GM19324 (cell line): ENCODE measurements at regions not wholly inside any gene's neighbourhood (a gene's known extent, or its start where the extent isn't known, plus 50 kb on each side); places are given as distances from the start of the nearest gene placed in this dataset.
A peak's percentile ranks its signal among the peaks of the same experiment; 100 is the strongest.
"Not testable (repeated sequence)": the region's sequence is repeated elsewhere in the genome, so short reads cannot be mapped to it uniquely, and the experiment has no call there.

ENCODE experiments used
- ATAC-seq: cut with Tn5 transposase; IDR thresholded peaks from one replicate; pipeline ENCODE4 v1.9.1; 2021; ENCODE audit warnings: mild to moderate bottlenecking, moderate library complexity; ENCODE audit not compliant: unreplicated experiment, low FRiP score

DNA sequence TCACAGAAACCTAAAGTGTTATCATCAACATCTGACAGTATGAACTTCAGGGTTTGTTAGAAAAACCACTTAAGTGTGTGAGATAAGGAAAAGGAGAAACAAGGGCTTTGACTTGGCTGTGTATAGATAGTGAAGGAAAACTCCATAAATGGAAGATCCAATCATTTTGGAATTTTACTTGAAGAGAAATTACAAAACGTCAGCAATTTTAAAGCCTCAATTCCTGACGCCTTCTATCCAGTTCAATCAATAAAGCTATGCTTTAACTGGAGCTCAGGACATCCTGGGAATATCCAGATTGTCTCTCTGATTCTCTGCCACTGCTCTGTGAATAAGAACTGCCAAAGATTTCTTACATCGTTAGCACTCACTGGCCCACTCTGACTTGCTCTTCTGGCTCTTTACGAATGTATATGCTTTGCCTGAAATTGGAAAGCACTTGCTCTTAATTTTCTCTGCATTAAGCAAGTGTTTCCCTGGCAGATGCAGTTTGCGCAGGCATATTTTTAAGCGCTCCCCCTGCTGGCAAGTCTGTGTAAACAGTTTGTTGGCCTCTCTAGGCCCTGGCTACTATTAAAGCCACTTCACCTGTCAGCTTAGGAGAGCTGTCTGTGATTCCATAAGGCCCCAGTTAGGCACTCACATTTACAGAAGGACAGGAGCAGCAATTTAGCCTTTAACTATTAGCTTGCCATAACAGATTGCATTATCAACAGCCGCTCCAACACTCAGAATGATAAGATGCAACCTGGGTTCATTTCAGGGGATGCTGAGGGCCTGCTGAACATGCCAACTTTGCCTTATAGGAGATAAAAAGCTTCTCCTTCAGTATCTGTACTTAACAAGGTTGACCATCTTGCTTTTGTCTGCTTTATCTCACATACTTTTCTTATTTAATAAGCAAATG, 251.4 kb upstream of the DDX53 start:
- ATAC-seq = peak; percentile 76

DNA sequence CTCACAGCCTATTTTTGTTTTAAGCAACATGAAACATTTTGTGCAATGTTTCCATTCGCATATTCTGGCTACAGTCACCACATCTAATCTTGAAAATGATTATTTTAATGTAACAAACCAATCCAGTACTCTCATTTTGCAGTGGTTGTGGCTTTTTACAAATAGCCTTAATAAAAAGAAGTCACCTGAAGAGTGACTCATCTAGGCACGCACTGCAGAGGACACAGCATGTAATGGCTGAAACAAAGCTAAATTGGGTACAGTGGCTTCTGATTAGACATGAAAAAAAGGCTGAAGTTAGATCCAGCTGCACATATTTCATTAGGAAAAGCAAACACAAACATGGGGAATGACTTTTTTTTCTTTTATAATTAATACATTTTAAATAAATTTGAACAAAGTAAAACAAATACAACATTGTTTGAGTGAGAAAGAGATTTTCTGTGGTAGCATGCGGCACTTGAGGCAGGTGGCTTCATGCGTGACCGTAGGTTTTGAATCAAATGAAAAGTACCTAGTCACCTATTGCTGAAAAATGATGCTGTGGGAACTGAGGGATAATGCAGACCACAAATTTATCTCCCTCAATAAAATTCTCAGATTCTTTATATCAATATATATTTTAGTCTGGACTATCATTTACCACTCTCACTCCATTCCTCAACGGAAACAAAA, 240.8 kb upstream of the DDX53 start:
- ATAC-seq = no peak

DNA sequence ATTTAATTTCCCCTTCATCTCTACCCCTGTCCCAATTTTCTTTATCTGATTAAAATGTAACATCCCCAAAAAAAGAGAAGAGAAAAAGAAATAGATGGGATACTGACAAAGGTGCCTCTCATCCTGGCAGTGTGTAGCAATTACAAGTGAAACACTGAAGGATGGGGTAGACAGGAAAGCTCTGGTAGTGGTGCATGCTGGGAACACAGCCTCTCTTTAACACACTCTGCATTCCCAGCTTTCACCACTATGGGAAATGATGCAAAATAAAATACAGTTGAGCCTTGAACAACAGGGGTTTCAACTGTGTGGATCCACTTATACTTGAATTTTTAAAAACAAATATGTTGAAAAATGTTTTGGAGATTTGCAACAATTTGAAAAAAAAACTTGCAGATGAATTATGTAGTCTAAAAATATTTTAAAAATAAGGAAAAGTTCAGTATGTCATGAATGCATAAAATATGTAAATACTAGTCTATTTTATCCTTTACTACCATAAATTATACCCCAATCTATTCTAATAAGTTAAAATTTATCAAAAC, 239.2 kb upstream of the DDX53 start:
- ATAC-seq = no peak

DNA sequence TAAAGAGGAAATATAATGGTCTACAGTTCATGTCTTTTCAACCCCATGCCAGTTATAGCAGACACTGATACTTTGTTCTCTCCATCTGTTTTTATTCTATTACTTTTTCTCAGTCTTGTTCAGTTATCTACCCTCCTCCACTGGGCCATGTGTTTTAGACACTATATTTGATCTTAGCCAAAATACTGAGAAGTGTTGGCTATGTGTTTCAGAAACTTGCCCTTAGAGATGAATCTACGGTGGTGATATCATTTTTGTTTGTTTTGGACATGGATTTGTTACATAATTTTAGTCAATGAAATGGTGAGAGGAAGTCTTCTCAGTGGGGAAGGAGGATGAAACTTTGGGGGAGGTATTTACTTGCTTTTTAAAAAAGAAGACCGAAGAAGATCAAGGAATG, 211.5 kb upstream of the DDX53 start:
- no peak for ATAC-seq

DNA sequence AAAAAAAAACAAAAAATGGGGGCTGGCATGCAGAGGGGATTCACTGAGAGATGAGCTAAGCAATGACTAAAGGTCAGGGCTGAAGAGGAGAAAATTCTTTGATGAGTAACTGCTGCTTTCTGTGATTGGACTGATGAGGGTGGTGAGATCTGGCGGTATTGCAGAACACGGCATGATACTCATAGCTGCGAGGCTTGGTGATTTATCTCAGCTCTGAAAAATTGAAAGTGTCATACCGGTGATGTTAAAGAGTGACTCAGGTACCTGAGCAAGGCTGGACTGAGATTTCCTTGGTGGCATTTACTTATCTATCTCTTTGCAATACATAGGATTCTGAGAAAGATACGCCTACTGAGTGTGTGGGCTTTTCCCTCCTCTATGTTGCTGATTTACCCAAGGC, 204.1 kb upstream of the DDX53 start:
- ATAC-seq = no peak

DNA sequence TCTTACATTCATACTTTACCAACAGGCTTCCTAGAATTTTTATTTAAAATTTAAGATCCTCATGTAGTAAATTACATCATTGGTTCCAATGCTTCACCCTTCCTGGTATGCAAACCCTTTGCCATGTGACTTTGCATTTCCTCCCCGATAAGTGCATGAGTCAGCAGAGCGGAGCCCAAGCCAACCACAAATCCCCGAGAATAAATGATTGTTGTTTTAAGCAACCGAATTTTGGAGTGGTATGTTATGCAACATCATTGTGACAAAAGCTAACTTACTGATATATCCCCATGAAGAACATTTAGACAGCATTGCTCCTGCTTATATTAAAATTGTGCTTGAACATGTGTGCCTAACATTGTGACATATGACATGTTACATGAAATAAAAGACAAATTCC, 199.4 kb upstream of the DDX53 start:
- no peak for ATAC-seq

DNA sequence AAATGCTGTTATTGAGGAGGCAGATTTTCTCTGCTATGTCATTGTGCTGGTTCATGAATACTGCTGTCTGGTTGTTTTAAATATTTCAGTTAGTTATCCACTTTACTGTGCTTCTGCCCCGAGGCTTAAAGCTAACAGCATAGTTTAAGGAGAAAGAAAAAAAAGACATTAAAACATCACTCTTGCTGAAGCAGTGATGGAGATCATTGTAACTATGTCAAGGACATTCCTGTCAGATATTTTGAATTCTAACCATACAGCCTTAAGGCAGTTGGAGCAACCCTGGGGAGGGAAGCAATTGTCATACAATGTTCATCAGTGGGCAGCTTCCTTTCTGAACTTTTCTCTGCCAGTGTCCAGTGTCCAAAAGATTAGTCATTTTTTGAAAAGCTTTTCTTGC, 199.0 kb upstream of the DDX53 start:
- no peak for ATAC-seq

DNA sequence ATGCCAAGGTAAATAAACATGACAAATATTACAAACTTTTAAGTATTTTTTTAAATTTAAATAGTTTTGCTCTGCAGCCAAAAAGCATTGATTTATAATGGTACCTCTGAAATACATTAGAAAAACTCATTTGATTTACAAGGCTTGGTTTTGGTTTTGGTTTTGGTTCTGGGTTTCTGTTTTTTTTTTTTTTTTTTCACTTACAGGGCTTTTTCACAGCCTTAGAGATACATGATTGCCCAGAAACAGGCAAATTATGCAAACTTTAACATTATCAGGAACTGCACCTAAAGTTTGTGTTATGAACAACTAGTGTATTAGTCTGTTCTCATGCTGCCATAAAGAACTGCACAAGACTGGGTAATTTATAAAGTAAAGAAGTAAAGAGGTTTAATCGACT, 196.4 kb upstream of the DDX53 start:
- peak; percentile 60 for ATAC-seq

DNA sequence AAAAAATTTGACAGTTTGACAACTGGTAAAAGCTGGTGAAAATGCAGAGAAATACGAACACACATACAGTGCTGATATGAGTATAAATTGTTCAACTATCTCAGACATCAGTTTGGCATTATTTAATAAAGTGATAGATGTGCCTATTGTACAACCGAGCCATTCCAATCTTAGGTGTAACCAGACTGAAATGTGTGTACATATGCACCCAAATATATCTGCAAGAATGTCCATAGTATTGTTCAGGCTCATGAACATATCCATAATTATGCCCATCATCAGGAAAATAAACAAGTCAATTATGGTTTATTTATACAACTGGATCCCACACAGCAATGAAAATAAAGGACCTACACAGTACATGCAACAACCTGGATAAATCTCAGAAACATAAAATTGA, 188.9 kb upstream of the DDX53 start:
- no peak for ATAC-seq

DNA sequence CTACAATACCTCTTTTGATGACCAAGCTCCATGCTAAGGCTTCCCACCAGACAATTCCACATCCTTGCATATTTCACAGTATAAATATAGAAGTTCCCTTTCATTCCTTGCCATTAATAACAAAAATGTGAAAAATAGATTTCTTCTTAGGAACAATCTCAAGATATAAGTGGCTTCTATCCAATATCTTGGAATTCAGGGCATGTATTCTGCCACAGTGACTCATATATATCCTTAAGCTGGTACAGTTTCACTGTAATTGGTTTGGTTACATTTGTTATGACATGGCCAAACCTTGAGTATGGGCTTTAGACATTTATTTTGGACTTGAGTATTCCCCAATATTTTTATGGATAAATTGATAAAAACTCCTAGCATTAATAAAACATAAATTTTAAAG, 181.7 kb upstream of the DDX53 start:
- ATAC-seq = no peak

DNA sequence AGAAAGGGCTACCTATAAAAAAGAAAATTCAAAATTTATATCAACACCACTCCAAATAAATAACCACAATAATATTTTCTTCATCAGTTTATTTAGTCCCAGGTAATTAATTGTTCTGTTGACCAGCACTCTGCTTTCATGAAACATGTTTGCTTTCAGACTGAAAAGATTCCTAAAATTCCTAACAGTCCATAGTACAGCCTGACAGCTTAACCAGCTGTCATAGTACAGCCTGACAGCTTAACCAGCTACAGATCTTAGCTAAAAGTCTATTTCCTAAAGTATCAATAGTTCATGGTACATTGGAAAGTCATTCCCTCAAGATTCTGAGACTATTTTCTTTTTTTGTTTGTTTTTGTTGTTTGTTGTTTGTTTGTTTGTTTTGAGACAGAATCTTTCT, 144.1 kb upstream of the DDX53 start:
- ATAC-seq = no peak

DNA sequence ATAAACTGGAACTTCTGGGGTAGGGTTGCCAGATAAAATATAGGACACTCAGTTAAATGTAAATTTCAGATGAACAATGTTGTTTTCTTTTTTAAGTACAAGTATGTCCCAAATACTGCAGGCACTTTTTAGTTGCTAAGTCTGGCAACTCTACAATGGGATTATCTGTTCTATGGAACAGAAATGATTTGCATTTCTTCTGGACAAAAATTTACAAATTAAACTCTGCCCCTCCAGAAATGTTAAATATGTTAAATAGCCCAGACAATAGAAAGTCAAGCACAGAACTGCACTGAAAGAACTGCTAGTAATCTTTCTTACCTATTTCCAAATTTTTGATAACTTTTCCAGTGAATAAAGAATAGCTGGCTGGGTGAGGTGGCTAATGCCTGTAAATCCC, 140.1 kb upstream of the DDX53 start:
- no peak for ATAC-seq

DNA sequence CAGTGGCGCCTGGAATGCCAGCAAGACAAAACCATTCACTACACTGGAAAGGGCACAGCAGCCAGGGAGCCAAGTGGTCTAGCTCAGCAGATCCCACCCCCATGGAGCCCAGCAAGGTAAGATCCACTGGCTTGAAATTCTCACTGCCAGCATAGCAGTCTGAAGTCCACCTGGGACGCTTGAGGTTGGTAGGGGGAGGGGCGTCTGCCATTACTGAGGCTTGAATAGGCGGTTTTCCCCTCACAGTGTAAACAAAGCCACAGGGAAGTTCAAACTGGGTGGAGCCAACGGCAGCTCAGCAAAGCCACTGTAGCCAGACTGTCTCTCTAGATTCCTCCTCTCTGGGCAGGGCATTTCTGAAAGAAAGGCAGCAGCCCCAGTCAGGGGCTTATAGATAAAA, 133.0 kb upstream of the DDX53 start:
- ATAC-seq = not testable (repeated sequence)

DNA sequence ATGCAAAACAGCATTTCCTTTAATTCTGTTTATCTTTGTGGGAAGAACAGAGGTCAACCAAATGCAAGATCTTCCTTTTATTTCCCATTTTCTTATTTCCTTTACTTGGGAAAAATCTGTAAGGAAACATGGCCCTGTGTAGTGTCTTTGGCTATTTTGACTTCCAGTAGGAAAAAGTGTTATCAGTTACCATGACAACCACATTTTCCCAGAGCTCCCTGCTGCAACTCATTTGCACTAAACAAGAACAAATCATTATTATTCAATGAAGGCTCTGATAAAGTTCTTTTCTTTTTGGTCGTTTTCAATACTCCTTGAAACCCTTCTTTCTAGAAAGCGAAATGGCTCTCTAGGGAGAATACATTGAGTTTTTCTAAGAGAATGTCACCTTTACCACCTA, 117.2 kb upstream of the DDX53 start:
- ATAC-seq = no peak

DNA sequence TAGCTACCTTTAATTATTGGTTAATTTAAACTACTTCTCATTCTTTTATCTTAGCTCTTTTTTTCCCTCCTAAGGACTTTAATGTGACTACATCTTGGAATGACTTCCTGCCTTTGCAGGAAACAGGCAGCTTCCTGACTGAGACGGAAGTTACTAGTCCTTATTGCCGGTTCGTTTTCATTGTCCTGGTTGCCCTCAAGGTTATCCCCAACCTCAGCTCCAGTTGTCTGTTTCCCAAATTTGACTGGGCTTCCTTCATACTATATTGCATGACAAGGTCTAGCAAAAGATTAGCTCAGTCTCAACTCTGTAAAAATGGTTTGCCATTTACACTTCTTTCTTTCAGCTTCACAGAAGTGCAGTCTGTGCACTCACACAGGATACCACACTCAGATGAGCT, 109.9 kb upstream of the DDX53 start:
- no peak for ATAC-seq

DNA sequence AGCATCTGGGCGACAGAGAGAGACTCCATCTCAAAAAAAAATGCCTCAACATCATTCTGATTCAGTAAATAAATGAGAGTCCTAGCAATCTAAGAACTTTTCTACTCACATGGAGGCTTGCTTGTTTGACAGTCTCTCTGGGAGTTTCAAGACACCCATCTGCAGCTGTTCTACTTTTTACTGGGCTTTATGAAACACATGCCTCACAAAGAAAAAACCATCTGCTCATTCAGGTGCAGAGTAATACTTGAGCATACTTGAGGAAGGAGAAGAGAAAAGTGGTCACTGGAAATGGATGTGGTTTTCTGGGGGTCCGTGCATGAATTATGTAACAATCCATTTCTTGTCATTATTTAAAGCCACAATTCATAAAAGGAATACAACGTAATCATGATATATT, 87.1 kb upstream of the DDX53 start:
- no peak for ATAC-seq

DNA sequence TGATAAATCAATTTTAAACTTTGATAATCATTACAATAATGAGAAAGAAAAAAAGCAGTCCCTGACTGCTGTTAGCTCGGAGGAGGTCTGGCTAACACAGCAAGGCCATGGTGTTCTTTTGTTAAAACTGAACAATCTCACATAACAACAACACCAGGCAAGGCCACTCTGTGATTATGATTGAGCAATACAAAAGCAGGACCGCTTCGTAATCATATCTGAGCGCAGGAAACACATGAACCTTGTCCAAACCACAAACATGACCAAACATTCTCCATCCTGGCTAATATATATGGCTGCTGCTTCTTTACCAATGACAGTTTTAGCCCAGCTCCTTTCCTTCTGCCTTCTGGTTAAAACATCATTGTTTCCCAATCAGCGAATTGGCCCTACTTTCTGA, 76.8 kb upstream of the DDX53 start:
- ATAC-seq = no peak

DNA sequence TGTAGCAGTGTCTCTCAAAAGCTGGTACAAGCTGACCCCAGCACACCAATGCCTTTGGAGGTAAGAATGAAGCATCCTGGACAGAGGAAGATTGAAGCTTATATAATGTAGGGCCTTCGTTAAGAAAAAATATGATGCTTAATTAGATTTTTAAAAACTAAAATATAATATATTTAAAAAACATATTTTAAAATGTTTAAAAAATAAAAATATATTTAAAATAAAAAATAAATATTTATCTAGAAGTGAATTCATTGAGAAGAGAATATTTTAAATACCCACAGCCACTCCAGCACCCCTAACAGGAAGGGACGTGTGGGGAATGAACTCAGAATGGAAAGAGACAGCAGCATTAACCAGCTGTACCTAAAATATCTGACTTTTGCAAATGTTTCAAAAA, 65.1 kb upstream of the DDX53 start:
- ATAC-seq = no peak

DNA sequence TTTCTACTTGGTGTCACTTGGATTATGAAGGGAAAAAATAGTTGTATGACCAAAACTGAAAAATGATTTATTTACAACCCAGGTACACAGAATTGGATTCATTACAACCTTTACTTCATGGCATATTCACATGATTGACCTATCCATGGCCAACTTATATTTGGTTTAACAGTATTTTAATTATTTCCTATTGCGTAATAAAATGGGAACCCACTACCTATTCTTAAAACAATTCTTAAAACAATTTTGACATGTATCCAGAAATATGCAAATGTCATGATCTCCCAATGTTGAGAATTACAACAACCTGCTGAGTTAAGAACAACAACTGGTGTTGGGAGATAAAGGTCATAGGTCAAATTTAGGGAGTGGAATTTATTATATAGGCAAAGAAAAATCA, 54.8 kb upstream of the DDX53 start:
- ATAC-seq = no peak
